SK-N-SH (cell line): ENCODE measurements at regions not wholly inside any gene's neighbourhood (a gene's known extent, or its start where the extent isn't known, plus 50 kb on each side); places are given as distances from the start of the nearest gene placed in this dataset.
"Not testable (repeated sequence)": the region's sequence is repeated elsewhere in the genome, so short reads cannot be mapped to it uniquely, and the experiment has no call there.

Source experiments
- CTCF ChIA-PET: fragments of 300-600, 350-600 bp; formaldehyde crosslinking; extraction: SDS; loops from one replicate; lab custom pipeline; 2021; lab: Yijun Ruan, JAX
- POLR2A ChIA-PET: fragments of 350-600 bp; sonication (Branson Sonifier 250); formaldehyde crosslinking; extraction: SDS; loops from one replicate; lab custom pipeline; 2020; ENCODE audit warnings: antibody characterized with exemption, inconsistent platforms; lab: Yijun Ruan, JAX
- DNase-seq: peaks from one replicate; pipeline ENCODE4 v3.0.0; 2012
- H2AFZ ChIP-seq: fragments of 200-600 bp; sonication (generic); 2 replicates; pipeline ENCODE4 v1.8.1; 2016; ENCODE audit warnings: antibody characterized with exemption, mild to moderate bottlenecking, low read depth
- H3F3A ChIP-seq: fragments of 200-600 bp; sonication (generic); replicated peaks from 2 replicates; pipeline ENCODE3; 2016; ENCODE audit warnings: antibody characterized with exemption, mild to moderate bottlenecking; ENCODE audit not compliant: insufficient read depth
- H3K27ac ChIP-seq, 2 experiments: fragments of 200-500 bp in 1 of 2; fragments of 200-600 bp in 1 of 2; sonication (Bioruptor generic) in 1 of 2; sonication (generic), shearing (Covaris generic) in 1 of 2; 2 replicates each; pipeline versions ENCODE4 v1.5.1 to v1.6.1; 2014 to 2016; ENCODE audit warnings: low read depth in 2 of 2, inconsistent platforms in 1 of 2, low read length in 1 of 2, mild to moderate bottlenecking in 1 of 2, mixed read lengths in 1 of 2
- H3K27me3 ChIP-seq: fragments of 200-600 bp; sonication (generic), shearing (Covaris generic); 2 replicates; pipeline ENCODE4 v1.6.1; 2016; ENCODE audit warnings: mixed run types; ENCODE audit not compliant: insufficient read depth
- H3K36me3 ChIP-seq, 2 experiments: fragments of 200-500 bp in 1 of 2; fragments of 200-600 bp in 1 of 2; sonication (Bioruptor generic) in 1 of 2; sonication (generic) in 1 of 2; replicated peaks in 1 of 2; 2 replicates each; pipeline versions ENCODE3 to v1.5.1; 2014 to 2016; ENCODE audit warnings: low read length in 1 of 2, mild to moderate bottlenecking in 1 of 2; ENCODE audit not compliant: insufficient read depth in 2 of 2, control insufficient read depth in 1 of 2
- H3K4me1 ChIP-seq, 2 experiments: fragments of 200-500 bp in 1 of 2; fragments of 200-600 bp in 1 of 2; sonication (Bioruptor generic) in 1 of 2; sonication (generic), shearing (Covaris generic) in 1 of 2; 2 replicates each; pipeline versions ENCODE4 v1.5.1 to v1.6.1; 2014 to 2016; ENCODE audit warnings: low read depth in 1 of 2, low read length in 1 of 2, mixed run types in 1 of 2; ENCODE audit not compliant: insufficient read depth in 2 of 2, control insufficient read depth in 1 of 2
- H3K4me2 ChIP-seq: fragments of 200-600 bp; sonication (generic), shearing (Covaris generic); 2 replicates; pipeline ENCODE4 v1.6.1; 2017; ENCODE audit warnings: mixed run types
- H3K4me3 ChIP-seq, 2 experiments: fragments of 200-500 bp in 1 of 2; fragments of 200-600 bp in 1 of 2; sonication (Bioruptor generic) in 1 of 2; sonication (generic), shearing (Covaris generic) in 1 of 2; 2 replicates each; pipeline versions ENCODE4 v1.5.1 to v1.8.1; 2014 to 2016; ENCODE audit warnings: low read depth in 2 of 2, inconsistent platforms in 1 of 2, low read length in 1 of 2, mild to moderate bottlenecking in 1 of 2, mixed read lengths in 1 of 2, moderate library complexity in 1 of 2
- H3K79me2 ChIP-seq: fragments of 200-600 bp; sonication (generic); 2 replicates; pipeline ENCODE4 v1.8.1; 2017; ENCODE audit warnings: mild to moderate bottlenecking; ENCODE audit not compliant: insufficient read depth
- H3K9ac ChIP-seq: fragments of 200-600 bp; sonication (generic); 2 replicates; pipeline ENCODE4 v1.6.1; 2017; ENCODE audit warnings: mixed run types
- H3K9me2 ChIP-seq: fragments of 200-600 bp; sonication (generic); 2 replicates; pipeline ENCODE4 v1.6.1; 2017; ENCODE audit warnings: mixed run types
- H3K9me3 ChIP-seq: fragments of 200-600 bp; sonication (generic); 2 replicates; pipeline ENCODE4 v1.6.1; 2017; ENCODE audit warnings: mixed run types, mild to moderate bottlenecking, moderate library complexity
- H4K20me1 ChIP-seq: fragments of 200-600 bp; sonication (generic); 2 replicates; pipeline ENCODE4 v1.6.1; 2017; ENCODE audit warnings: mild to moderate bottlenecking, mixed run types; ENCODE audit not compliant: insufficient read depth
- CHD2 ChIP-seq: fragments of 150-350 bp; IDR thresholded peaks from 2 replicates; pipeline ENCODE4 v1.6.1; 2018; ENCODE audit warnings: low read length; ENCODE audit not compliant: partially characterized antibody
- ELF1 ChIP-seq: IDR thresholded peaks from 2 replicates; pipeline ENCODE4 v1.4.0; 2012
- EZH2phosphoT487 ChIP-seq: fragments of 200-600 bp; sonication (generic); IDR thresholded peaks from 2 replicates; pipeline ENCODE4 v1.6.1; 2017; ENCODE audit warnings: low read depth, mixed run types, mild to moderate bottlenecking, antibody characterized with exemption, moderate library complexity, borderline replicate concordance
- FOXJ3 ChIP-seq: sonication (generic); formaldehyde crosslinking; IDR thresholded peaks from 2 replicates; pipeline ENCODE4 v1.5.1; 2020; ENCODE audit warnings: mild to moderate bottlenecking, missing genetic modification reagents
- FOXM1 ChIP-seq: IDR thresholded peaks from 2 replicates; pipeline ENCODE4 v1.4.0; 2012; ENCODE audit warnings: low read depth, mild to moderate bottlenecking
- GABPA ChIP-seq: IDR thresholded peaks from 2 replicates; pipeline ENCODE4 v1.4.0; 2012; ENCODE audit warnings: low read depth, mild to moderate bottlenecking
- MXI1 ChIP-seq: IDR thresholded peaks from 2 replicates; pipeline ENCODE4 v1.6.1; 2012; ENCODE audit warnings: mild to moderate bottlenecking, low read depth, low read length, improper control_type of control experiment
- NFIC ChIP-seq: IDR thresholded peaks from 2 replicates; pipeline ENCODE4 v1.4.0; 2012; ENCODE audit warnings: borderline replicate concordance
- NRF1 ChIP-seq: IDR thresholded peaks from 2 replicates; pipeline ENCODE4 v1.6.1; 2012; ENCODE audit warnings: low read depth, mild to moderate bottlenecking, low read length
- POLR2AphosphoS5 ChIP-seq: IDR thresholded peaks from 2 replicates; pipeline ENCODE4 v1.6.1; 2012; ENCODE audit warnings: low read depth, low read length
- RCOR1 ChIP-seq: fragments of 150-350 bp; IDR thresholded peaks from 2 replicates; pipeline ENCODE4 v1.6.1; 2017; ENCODE audit warnings: antibody characterized with exemption, low read length
- RFX5 ChIP-seq: IDR thresholded peaks from 2 replicates; pipeline ENCODE4 v1.6.1; 2012; ENCODE audit warnings: mild to moderate bottlenecking, improper control_type of control experiment, low read length
- RXRA ChIP-seq: IDR thresholded peaks from 2 replicates; pipeline ENCODE4 v1.4.0; 2012; ENCODE audit warnings: low read depth, mild to moderate bottlenecking, borderline replicate concordance
- SIN3A ChIP-seq: IDR thresholded peaks from 2 replicates; pipeline ENCODE4 v1.6.1; 2012; ENCODE audit warnings: low read depth, mild to moderate bottlenecking, low read length, moderate library complexity, borderline replicate concordance
- TCF12 ChIP-seq: IDR thresholded peaks from 2 replicates; pipeline ENCODE4 v1.4.0; 2012
- YY1 ChIP-seq: IDR thresholded peaks from 2 replicates; pipeline ENCODE4 v1.4.0; 2012; ENCODE audit warnings: low read depth, mild to moderate bottlenecking
- WGBS: methylation state at CpG from one replicate; pipeline ENCODE4 v1.1.6; 2017; ENCODE audit warnings: low lambda C conversion rate; 5-methylcytosine and 5-hydroxymethylcytosine counted together
- TF ChIP-seq, protein P1 (sequence below): IDR thresholded peaks from 2 replicates; pipeline ENCODE4 v1.4.0; 2012; ENCODE audit warnings: low read depth
- TF ChIP-seq, protein P2 (sequence below): IDR thresholded peaks from 2 replicates; pipeline ENCODE4 v1.4.0; 2012; ENCODE audit warnings: low read depth, borderline replicate concordance
- TF ChIP-seq, protein P3 (sequence below): fragments of 150-350 bp; IDR thresholded peaks from 2 replicates; pipeline ENCODE4 v1.6.1; 2017; ENCODE audit warnings: antibody characterized with exemption, low read length, low read depth, borderline replicate concordance

DNA sequence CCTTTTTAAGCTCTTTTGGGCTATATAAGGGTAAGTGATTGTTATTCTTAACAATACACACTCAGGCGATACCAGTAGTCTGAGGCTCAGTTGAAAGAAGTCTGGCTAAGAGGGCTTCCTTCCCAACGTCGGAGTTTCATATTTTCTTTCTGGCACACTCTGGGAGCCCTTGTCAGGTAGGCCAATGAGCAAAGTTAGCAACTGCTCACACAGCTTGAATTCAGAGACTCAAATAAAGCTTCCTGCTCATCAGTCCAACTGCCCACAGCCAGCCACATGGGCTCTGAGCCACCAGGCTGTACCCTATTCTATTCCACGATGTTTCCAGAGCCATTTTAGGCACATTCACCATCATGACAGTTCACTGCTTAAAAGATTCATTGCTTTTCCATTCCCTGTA, 155.1 kb upstream of the TBL1XR1 start:
- H3K9me2 ChIP-seq, result no peaks in the 10 kb centered on the region
- ChIA-PET POLR2A (no interaction called here), CTCF (interaction anchor here (0.8 to 0.9 kb wide), 2 partner anchors 27 to 301 kb away, joined by 3 read pairs; no protein-coding TSS in a partner anchor)
- no peaks in the 10 kb centered on the region; the same call in 1 of the 2 replicates for H3K9me3 ChIP-seq
- H3K9ac ChIP-seq, result no peak overlapping the region
- TF ChIP-seq NFIC, result no peak
- TF ChIP-seq ELF1, result no peak
- no peak for TF ChIP-seq FOXJ3 (CRISPR knock-in tag)
- no peak for TF ChIP-seq RCOR1
- no peak for TF ChIP-seq CHD2
- TF ChIP-seq, protein P1, sequence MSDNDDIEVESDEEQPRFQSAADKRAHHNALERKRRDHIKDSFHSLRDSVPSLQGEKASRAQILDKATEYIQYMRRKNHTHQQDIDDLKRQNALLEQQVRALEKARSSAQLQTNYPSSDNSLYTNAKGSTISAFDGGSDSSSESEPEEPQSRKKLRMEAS, result no peak
- no peak for TF ChIP-seq TCF12
- no peak for TF ChIP-seq POLR2AphosphoS5
- no peak for TF ChIP-seq RFX5
- no peak for TF ChIP-seq SIN3A
- no peak for TF ChIP-seq FOXM1
- TF ChIP-seq, protein P2, sequence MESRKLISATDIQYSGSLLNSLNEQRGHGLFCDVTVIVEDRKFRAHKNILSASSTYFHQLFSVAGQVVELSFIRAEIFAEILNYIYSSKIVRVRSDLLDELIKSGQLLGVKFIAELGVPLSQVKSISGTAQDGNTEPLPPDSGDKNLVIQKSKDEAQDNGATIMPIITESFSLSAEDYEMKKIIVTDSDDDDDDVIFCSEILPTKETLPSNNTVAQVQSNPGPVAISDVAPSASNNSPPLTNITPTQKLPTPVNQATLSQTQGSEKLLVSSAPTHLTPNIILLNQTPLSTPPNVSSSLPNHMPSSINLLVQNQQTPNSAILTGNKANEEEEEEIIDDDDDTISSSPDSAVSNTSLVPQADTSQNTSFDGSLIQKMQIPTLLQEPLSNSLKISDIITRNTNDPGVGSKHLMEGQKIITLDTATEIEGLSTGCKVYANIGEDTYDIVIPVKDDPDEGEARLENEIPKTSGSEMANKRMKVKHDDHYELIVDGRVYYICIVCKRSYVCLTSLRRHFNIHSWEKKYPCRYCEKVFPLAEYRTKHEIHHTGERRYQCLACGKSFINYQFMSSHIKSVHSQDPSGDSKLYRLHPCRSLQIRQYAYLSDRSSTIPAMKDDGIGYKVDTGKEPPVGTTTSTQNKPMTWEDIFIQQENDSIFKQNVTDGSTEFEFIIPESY, result no peak
- no peak for TF ChIP-seq RXRA
- no peak overlapping the region for H3K4me3 ChIP-seq
- no peak overlapping the region for H3K27ac ChIP-seq
- no peaks in the 10 kb centered on the region for H4K20me1 ChIP-seq
- H3K4me1 ChIP-seq, result peaks cover 3 to 15% of the 10 kb centered on the region in 2 experiments; a peak in 3 of 4 replicates
- no peak overlapping the region for H2AFZ ChIP-seq
- 88% methylated on average over 4 of the region's 4 CpGs for WGBS
- no peaks in the 10 kb centered on the region for H3K79me2 ChIP-seq
- H3K36me3 ChIP-seq, result no peaks in the 10 kb centered on the region
- H3K4me2 ChIP-seq, result no peak overlapping the region
- no peaks in the 10 kb centered on the region for H3K27me3 ChIP-seq
- DNase-seq, result no peak
- H3F3A ChIP-seq, result peaks cover 8% of the 10 kb centered on the region

DNA sequence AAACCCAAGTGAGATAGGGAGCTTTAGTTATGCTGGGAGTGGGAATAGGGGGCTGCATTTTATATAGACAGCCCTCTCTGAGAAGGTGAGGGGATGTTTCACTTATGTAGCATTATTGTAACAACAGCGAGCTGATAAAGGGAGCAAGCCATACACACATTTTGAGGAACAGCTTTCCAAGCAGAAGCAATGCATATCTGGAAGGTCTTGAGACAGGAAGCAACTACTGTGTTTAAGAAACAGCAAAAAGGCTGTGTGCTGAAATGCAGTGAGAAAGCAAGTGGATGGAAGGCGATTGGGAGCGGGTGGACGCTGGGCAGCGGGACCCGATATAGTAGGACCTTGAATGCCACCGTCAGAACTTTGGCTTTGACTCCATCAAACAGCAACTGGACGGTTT, 155.9 kb upstream of the TBL1XR1 start:
- peaks cover 15% of the 10 kb centered on the region for H3F3A ChIP-seq
- no peak overlapping the region for H3K27ac ChIP-seq
- H3K36me3 ChIP-seq, result no peaks in the 10 kb centered on the region
- H3K4me1 ChIP-seq, result peaks cover 11 to 22% of the 10 kb centered on the region in 2 experiments
- H3K4me3 ChIP-seq, result no peak overlapping the region
- H4K20me1 ChIP-seq, result no peaks in the 10 kb centered on the region
- WGBS, result 96% methylated on average over 8 of the region's 8 CpGs
- H3K9me2 ChIP-seq, result no peaks in the 10 kb centered on the region
- no peaks in the 10 kb centered on the region for H3K79me2 ChIP-seq
- TF ChIP-seq EZH2phosphoT487 (no peak), NFIC (no peak), MXI1 (no peak), RXRA (no peak), YY1 (no peak), NRF1 (no peak), GABPA (no peak)
- TF ChIP-seq, protein P1, result no peak
- TF ChIP-seq, protein P3, sequence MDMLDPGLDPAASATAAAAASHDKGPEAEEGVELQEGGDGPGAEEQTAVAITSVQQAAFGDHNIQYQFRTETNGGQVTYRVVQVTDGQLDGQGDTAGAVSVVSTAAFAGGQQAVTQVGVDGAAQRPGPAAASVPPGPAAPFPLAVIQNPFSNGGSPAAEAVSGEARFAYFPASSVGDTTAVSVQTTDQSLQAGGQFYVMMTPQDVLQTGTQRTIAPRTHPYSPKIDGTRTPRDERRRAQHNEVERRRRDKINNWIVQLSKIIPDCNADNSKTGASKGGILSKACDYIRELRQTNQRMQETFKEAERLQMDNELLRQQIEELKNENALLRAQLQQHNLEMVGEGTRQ, result no peak
- no peaks in the 10 kb centered on the region for H3K27me3 ChIP-seq
- no peak overlapping the region for H2AFZ ChIP-seq
- H3K9me3 ChIP-seq, result no peaks in the 10 kb centered on the region; the same call in 1 of the 2 replicates
- ChIA-PET CTCF (no interaction called here), POLR2A (no interaction called here)
- no peak overlapping the region for H3K9ac ChIP-seq
- H3K4me2 ChIP-seq, result no peak overlapping the region
- DNase-seq, result no peak

DNA sequence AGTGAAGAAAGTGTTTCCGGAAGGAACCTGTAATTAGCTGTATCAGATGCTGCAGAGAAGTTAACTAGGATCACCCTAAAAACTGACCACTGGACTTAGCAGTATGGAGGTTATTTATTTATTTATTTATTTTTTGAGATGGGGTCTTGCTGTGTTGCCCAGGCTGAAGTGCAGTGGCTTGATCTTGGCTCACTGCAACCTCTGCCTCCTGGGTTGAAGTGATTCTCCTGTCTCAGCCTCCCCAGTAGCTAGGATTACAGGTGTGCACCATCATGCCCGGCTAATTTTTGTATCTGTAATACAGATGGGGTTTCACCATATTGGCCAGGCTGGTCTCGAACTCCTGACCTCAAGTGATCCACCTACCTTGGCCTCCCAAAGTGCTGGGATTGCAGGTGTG, 156.6 kb upstream of the TBL1XR1 start:
- CTCF ChIA-PET, result interaction anchor here (0.6 kb wide), 1 partner anchor 138 kb away, joined by 3 read pairs; no protein-coding TSS in a partner anchor
- H3K27ac ChIP-seq, H3K4me2 ChIP-seq, H4K20me1 ChIP-seq, H3K4me3 ChIP-seq, POLR2A ChIA-PET, H2AFZ ChIP-seq, H3K79me2 ChIP-seq, DNase-seq, H3K36me3 ChIP-seq, H3K9me2 ChIP-seq, H3K9ac ChIP-seq, H3K27me3 ChIP-seq, H3K9me3 ChIP-seq: not testable (repeated sequence)
- WGBS, result 90% methylated on average over 1 of the region's 3 CpGs
- Histone ChIP-seq H3K4me1 (peaks cover 18 to 30% of the 10 kb centered on the region in 2 experiments), H3F3A (peaks cover 18% of the 10 kb centered on the region)
